ENCODE measurements at regions not wholly inside any gene's neighbourhood (a gene's known extent, or its start where the extent isn't known, plus 50 kb on each side); places are given as distances from the start of the nearest gene placed in this dataset.
"Not testable (repeated sequence)": the region's sequence is repeated elsewhere in the genome, so short reads cannot be mapped to it uniquely, and the experiment has no call there.

GRCh38 chr22:48827904-48828555, 999.6 kb downstream of the BRD1 start:
- DNase-seq, result no peak

- DNase-seq, result no peak
These were observed 1000.3 kb downstream of the BRD1 start for GRCh38 chr22:48827268-48827846.

GRCh38 chr22:48826546-48826945, 1001.1 kb downstream of the BRD1 start:
- no peak for DNase-seq

GRCh38 chr22:48825802-48826520, 1001.7 kb downstream of the BRD1 start:
- DNase-seq, result no peak

GRCh38 chr22:48824712-48825651, 1002.7 kb downstream of the BRD1 start:
- DNase-seq, result no peak

DNA sequence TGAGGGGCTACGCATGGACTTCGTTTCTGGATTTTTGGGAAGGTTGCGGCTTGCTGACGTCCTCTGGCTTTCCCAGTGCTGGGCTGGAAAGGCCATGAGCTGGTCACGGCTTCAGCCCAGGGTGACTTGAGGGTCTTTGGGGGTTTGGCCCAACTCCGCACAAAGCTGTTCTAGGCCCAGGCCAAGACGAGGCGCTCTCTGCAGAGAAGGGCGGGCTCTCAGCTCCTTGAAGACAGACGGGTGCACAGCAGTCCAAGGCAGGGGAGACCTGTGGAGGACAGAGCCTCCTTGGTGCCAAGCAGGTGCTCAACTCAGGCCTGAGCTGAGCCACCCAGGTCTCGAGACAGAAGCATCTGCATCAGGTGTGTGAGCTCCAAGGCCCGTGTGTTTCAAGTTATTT, 1003.7 kb downstream of the BRD1 start:
- DNase-seq, result no peak

- DNase-seq, result no peak
These were observed 1005.1 kb downstream of the BRD1 start for GRCh38 chr22:48822278-48823233.

- DNase-seq, result no peak
These were observed 1005.9 kb downstream of the BRD1 start for GRCh38 chr22:48821727-48822126.

DNA sequence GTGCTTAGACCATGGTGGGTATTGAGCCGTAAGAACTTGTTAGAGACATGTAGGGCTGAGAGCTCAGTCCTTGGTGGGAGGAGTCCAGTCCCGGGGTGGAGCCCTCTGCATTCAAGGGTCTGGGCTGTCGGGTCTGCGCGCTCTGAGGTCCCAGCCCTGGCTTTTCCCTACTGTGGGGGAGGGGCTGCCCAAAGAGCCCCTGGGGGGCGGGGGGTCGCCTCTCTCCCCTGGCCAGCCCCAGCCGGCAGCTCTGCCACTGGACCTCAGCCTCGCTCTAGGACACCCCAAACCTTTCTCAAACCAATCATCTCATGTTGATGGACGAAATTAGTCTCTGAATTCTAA, 1006.4 kb downstream of the BRD1 start:
- DNase-seq, result no peak

- no peak for DNase-seq
These were observed 1007.0 kb downstream of the BRD1 start for GRCh38 chr22:48820481-48821345.

DNA sequence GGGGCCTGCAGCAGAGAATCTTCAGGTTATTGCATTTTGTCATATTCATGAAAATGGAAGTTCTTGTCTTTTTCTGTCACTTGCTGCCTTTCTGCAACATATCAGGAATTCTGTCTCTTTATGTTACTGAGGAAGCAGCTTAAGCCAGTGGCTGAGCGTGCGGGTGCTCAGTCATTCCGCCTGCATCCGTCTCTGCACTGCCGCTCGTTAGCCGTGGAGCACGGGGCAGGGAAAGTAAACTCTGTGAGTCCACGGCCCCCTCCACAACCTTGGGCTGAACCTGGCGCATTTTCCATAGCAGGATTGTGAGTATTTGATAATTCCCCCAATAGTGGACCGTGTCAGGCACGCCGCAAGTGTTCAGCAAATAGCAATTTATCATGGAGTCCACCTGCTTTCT, 1007.7 kb downstream of the BRD1 start:
- no peak for DNase-seq

GRCh38 chr22:48819232-48819631, 1008.4 kb downstream of the BRD1 start:
- no peak for DNase-seq

DNA sequence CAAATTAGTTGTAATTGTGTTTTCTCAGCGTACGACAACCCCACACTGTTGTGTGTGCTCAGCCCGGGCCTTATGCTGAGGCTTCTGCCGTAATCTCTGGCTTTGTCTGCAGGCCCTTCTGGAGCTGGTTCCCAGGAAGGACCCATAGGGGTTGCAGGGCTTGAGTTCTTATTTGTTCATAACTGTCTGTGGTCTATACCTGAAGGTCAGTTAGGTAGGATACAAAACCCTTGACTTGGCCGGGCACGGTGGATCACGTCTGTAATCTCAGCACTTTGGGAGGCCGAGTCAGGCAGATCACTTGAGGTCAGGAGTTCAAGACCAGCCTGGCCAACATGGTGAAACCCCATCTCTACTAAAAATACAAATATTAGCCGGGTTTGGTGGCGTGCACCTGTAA, 1010.2 kb downstream of the BRD1 start:
- not testable (repeated sequence) for DNase-seq

DNA sequence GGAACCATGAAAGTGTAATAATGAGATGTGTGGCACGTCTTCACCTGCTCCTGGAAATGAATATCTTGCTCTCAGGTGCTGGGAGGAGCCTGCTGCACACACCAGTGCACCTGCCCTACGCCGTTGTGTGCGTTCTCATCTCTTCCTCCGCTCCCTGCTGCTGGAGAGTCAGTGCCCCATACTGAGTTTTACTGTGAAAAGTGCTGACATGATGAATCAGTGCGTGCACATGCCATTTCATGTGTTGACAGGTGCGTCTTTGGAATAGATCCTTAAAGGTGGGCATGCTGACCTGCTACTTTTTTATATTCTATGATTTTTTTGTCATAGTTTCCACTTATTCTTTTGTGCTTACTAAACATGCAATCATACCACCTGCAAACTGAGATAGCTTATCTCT, 1015.8 kb downstream of the BRD1 start:
- DNase-seq, result no peak

- DNase-seq, result no peak
These were observed 1019.4 kb downstream of the BRD1 start for GRCh38 chr22:48808038-48808960.

DNA sequence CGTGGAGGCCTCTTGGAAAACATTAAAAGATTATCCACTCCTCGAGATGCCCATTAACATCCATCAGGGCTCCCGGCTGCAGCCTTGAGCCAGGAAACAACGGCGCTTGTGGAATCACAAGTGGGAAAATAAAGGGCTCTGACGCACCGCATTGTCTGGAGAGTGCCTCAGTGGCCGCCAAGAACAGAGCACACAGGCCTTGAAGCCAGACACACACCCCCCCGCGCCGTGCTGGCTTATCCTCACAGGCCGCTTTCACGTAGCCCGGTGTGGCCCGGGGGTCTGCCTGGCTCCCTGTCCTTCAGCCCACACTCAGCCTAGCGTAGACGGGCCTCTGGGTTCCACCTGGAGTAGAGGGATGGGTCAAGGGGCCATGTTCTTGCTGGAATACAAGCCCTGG, 1020.5 kb downstream of the BRD1 start:
- DNase-seq, result no peak

GRCh38 chr22:48806227-48806781, 1021.4 kb downstream of the BRD1 start:
- no peak for DNase-seq

DNA sequence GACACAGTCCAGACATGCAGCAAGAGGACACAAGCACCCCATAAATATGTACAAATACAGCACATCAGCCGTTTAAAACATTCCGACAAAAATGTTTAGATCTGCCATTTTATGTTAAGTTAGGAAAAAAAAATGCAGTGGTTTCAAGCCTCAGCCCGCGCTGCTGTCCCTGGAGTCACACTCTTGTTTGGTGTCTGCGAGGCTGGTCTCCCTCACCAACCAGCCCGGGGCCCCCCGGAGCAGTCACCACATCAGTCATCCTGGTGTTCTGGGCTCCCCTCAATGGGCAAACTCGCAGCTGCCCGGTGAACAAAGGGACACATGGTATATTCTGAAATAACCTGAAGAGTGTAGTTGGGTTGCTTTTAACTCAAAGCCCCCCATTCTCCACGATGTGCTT, 1022.2 kb downstream of the BRD1 start:
- no peak for DNase-seq

DNA sequence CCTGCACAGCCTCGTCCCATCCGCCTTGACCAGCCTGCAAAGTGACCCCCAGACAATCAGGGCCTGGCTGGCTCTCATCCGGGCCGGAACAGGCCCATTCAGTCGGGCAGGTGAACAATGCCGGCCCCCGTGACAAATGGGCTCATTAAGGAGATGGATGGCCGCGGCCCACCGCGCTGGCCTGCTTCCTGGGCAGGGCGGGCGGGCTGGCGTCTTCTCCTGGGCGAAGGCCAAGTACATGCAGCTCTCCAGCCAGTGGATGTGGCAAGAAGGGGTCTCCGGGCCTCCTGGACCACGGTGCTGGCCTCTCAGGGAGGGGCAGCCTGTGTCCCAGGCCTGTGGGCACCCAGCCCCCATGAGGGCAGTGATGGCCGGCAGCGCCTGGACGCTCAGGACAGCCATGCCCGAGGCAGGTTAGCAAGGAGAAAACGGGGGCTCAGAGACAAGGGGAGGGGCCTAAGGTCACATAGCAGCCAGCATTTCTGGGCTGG, 1022.8 kb downstream of the BRD1 start:
- DNase-seq, result no peak

Data from bone marrow (tissue), 2 donors.